ENCODE measurements at regions not wholly inside any gene's neighbourhood (a gene's known extent, or its start where the extent isn't known, plus 50 kb on each side); places are given as distances from the start of the nearest gene placed in this dataset.

- Mint-ChIP-seq H3K36me3 (ENCODE audit: unreplicated experiment) (no peaks in the 10 kb centered on the region), H3K27me3 (ENCODE audit: unreplicated experiment) (no peaks in the 10 kb centered on the region), H3K27ac (ENCODE audit: unreplicated experiment) (no peak overlapping the region), H3K9me3 (ENCODE audit: unreplicated experiment) (no peaks in the 10 kb centered on the region), H3K4me1 (ENCODE audit: low read depth, unreplicated experiment) (no peaks in the 10 kb centered on the region), H3K4me3 (ENCODE audit: unreplicated experiment) (no peak overlapping the region)
- TF ChIP-seq CTCF (IDR thresholded peaks at IDR 0.05; ENCODE audit: partially characterized antibody, unreplicated experiment), result no peak
- no peak for DNase-seq
Measured at GRCh38 chr11:33560729-33561128, 139.9 kb downstream of the C11orf91 start.

DNA sequence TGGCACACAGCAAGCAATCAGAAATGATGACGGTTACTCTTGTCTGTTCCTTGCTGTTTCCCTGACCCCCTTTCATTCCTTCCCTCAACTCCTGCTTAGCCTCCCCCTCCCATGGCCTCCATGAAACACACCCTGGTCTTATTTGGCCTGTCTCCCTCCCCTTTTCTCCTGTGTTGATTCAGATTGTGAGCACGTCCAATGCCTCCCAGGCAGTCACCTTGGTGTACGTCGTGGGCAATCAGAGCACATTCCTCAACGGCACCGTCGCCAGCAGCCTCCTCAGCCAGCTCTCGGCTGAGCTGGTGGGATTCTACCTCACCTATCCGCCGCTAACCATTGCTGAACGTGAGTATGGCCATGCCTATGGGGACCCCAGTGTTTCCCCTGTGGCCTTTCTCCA is 141.1 kb downstream of the C11orf91 start:
- no peak for DNase-seq
- H3K27me3 Mint-ChIP-seq (ENCODE audit: unreplicated experiment), result no peaks in the 10 kb centered on the region
- no peak overlapping the region for H3K27ac Mint-ChIP-seq (ENCODE audit: unreplicated experiment)
- no peaks in the 10 kb centered on the region for H3K36me3 Mint-ChIP-seq (ENCODE audit: unreplicated experiment)
- H3K9me3 Mint-ChIP-seq (ENCODE audit: unreplicated experiment), result no peaks in the 10 kb centered on the region
- no peaks in the 10 kb centered on the region for H3K4me1 Mint-ChIP-seq (ENCODE audit: low read depth, unreplicated experiment)
- no peak for TF ChIP-seq CTCF (IDR thresholded peaks at IDR 0.05; ENCODE audit: partially characterized antibody, unreplicated experiment)
- H3K4me3 Mint-ChIP-seq (ENCODE audit: unreplicated experiment), result no peak overlapping the region

GRCh38 chr11:33558097-33558496 is 142.5 kb downstream of the C11orf91 start:
- no peak for TF ChIP-seq CTCF (IDR thresholded peaks at IDR 0.05; ENCODE audit: partially characterized antibody, unreplicated experiment)
- no peaks in the 10 kb centered on the region for H3K27me3 Mint-ChIP-seq (ENCODE audit: unreplicated experiment)
- H3K4me3 Mint-ChIP-seq (ENCODE audit: unreplicated experiment), result no peak overlapping the region
- no peaks in the 10 kb centered on the region for H3K4me1 Mint-ChIP-seq (ENCODE audit: low read depth, unreplicated experiment)
- H3K27ac Mint-ChIP-seq (ENCODE audit: unreplicated experiment), result no peak overlapping the region
- H3K9me3 Mint-ChIP-seq (ENCODE audit: unreplicated experiment), result no peaks in the 10 kb centered on the region
- DNase-seq, result no peak
- no peaks in the 10 kb centered on the region for H3K36me3 Mint-ChIP-seq (ENCODE audit: unreplicated experiment)

- Mint-ChIP-seq H3K27me3 (ENCODE audit: unreplicated experiment) (no peaks in the 10 kb centered on the region), H3K9me3 (ENCODE audit: unreplicated experiment) (no peaks in the 10 kb centered on the region), H3K4me3 (ENCODE audit: unreplicated experiment) (no peak overlapping the region), H3K27ac (ENCODE audit: unreplicated experiment) (no peak overlapping the region), H3K36me3 (ENCODE audit: unreplicated experiment) (no peaks in the 10 kb centered on the region), H3K4me1 (ENCODE audit: low read depth, unreplicated experiment) (no peaks in the 10 kb centered on the region)
- no peak for DNase-seq
- no peak for TF ChIP-seq CTCF (IDR thresholded peaks at IDR 0.05; ENCODE audit: partially characterized antibody, unreplicated experiment)
Measured at GRCh38 chr11:33557201-33557600, 143.4 kb downstream of the C11orf91 start.

- Mint-ChIP-seq H3K9me3 (ENCODE audit: unreplicated experiment) (no peaks in the 10 kb centered on the region), H3K4me3 (ENCODE audit: unreplicated experiment) (no peak overlapping the region), H3K27ac (ENCODE audit: unreplicated experiment) (no peak overlapping the region), H3K4me1 (ENCODE audit: low read depth, unreplicated experiment) (no peaks in the 10 kb centered on the region), H3K36me3 (ENCODE audit: unreplicated experiment) (no peaks in the 10 kb centered on the region), H3K27me3 (ENCODE audit: unreplicated experiment) (no peaks in the 10 kb centered on the region)
- TF ChIP-seq CTCF (IDR thresholded peaks at IDR 0.05; ENCODE audit: partially characterized antibody, unreplicated experiment), result no peak
- DNase-seq, result no peak
Measured at GRCh38 chr11:33554219-33554618, 146.4 kb downstream of the C11orf91 start.
